ENCODE measurements at regions not wholly inside any gene's neighbourhood (a gene's known extent, or its start where the extent isn't known, plus 50 kb on each side); places are given as distances from the start of the nearest gene placed in this dataset.

DNA sequence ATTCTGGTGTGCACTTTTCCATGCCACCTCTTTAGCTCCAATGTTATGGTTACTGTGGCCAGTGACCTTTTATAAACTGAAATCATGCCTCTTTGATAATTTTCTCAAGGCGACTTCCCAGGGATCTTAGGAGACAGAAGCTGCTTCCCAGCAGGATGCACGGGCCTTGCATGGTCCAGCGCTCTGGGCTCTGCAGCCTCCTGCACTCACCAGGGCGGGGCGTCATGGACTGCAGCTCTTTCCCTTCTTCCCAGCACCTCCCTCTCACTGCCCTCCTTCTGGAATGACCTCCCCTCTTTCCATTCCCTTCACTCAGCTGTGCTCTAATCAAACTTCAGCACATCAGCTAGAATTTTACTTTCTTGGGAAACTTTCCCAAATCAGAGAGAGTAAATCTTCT lies 318.3 kb downstream of the IRS2 start:
- TF ChIP-seq, protein P1, sequence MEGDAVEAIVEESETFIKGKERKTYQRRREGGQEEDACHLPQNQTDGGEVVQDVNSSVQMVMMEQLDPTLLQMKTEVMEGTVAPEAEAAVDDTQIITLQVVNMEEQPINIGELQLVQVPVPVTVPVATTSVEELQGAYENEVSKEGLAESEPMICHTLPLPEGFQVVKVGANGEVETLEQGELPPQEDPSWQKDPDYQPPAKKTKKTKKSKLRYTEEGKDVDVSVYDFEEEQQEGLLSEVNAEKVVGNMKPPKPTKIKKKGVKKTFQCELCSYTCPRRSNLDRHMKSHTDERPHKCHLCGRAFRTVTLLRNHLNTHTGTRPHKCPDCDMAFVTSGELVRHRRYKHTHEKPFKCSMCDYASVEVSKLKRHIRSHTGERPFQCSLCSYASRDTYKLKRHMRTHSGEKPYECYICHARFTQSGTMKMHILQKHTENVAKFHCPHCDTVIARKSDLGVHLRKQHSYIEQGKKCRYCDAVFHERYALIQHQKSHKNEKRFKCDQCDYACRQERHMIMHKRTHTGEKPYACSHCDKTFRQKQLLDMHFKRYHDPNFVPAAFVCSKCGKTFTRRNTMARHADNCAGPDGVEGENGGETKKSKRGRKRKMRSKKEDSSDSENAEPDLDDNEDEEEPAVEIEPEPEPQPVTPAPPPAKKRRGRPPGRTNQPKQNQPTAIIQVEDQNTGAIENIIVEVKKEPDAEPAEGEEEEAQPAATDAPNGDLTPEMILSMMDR (optimal IDR thresholded peaks at IDR 0.05 in 1 of 3, IDR thresholded peaks at IDR 0.05 in 1 of 3, conservative IDR thresholded peaks at IDR 0.05 in 1 of 3; ENCODE audit: extremely low read depth in 1 of 3, insufficient read depth in 2 of 3, low read length in 3 of 3): peak in 1 of 3 experiments; percentile 9
- no peak for TF ChIP-seq EZH2 (IDR thresholded peaks at IDR 0.05; ENCODE audit: low read length)
